GM12878 (cell line): ENCODE measurements at regions not wholly inside any gene's neighbourhood (a gene's known extent, or its start where the extent isn't known, plus 50 kb on each side); places are given as distances from the start of the nearest gene placed in this dataset.

ENCODE experiments used
- ATAC-seq: fragments of 200-7000 bp; cut with Tn5 transposase; 3 replicates; pipeline ENCODE4 v1.9.1; 2020; ENCODE audit warnings: mild to moderate bottlenecking, moderate library complexity
- BruUV-seq: library from RNA; stranded (reverse); fragments of 400-500 nt; replicated peaks from 2 replicates; lab custom pipeline; 2021; lab: Mats Ljungman, UMichigan
- CTCF ChIA-PET: fragments of 300-600 bp; sonication (Branson Sonifier 250); formaldehyde crosslinking; extraction: SDS; loops from one replicate; lab custom pipeline; 2021; ENCODE audit warnings: inconsistent platforms; lab: Yijun Ruan, JAX
- POLR2A ChIA-PET: fragments of 350-600 bp; formaldehyde crosslinking; extraction: SDS; loops from one replicate; lab custom pipeline; 2021; ENCODE audit warnings: inconsistent platforms; lab: Charles Lee
- RAD21 ChIA-PET: fragments of 300-600 bp; sonication (Branson Sonifier 250); formaldehyde crosslinking; loops from one replicate; lab custom pipeline; 2023; ENCODE audit warnings: antibody characterized with exemption; ENCODE audit not compliant: unreplicated experiment; lab: Charles Lee
- SMC1A ChIA-PET: fragments of 300-600 bp; sonication (Branson Sonifier 250); formaldehyde crosslinking; loops from one replicate; lab custom pipeline; 2023; ENCODE audit not compliant: unreplicated experiment, uncharacterized antibody; lab: Charles Lee
- DNase-seq: peaks from one replicate; pipeline ENCODE4 v3.0.0-alpha.2; 2011; ENCODE audit warnings: low read depth, low spot score
- FAIRE-seq: peaks from 3 replicates; lab custom pipeline; 2011; peaks lifted over from hg19 to GRCh38; lab: Jason Lieb, UNC
- H2AFZ ChIP-seq: 2 replicates; pipeline ENCODE4 v1.6.0; 2011; ENCODE audit warnings: low read depth, low read length, control low read depth; ENCODE audit not compliant: control insufficient read depth
- H3K27ac ChIP-seq: 2 replicates; pipeline ENCODE4 v1.5.1; 2011; ENCODE audit warnings: control low read depth; ENCODE audit not compliant: control insufficient read depth, insufficient read depth
- H3K27me3 ChIP-seq, 2 experiments: replicated peaks in 1 of 2; 2 replicates each; pipeline versions ENCODE4 v1.6.0 to v1.6.1; 2011; ENCODE audit warnings: low read length in 1 of 2; ENCODE audit not compliant: control insufficient read depth in 2 of 2, insufficient read depth in 2 of 2
- H3K36me3 ChIP-seq, 2 experiments: 2 replicates each; pipeline ENCODE4 v1.5.1; 2011; ENCODE audit warnings: low read length in 1 of 2; ENCODE audit not compliant: control insufficient read depth in 2 of 2, insufficient read depth in 2 of 2
- H3K4me1 ChIP-seq: 2 replicates; pipeline ENCODE4 v1.6.1; 2011; ENCODE audit warnings: mild to moderate bottlenecking, low read length, moderate library complexity, mixed read lengths; ENCODE audit not compliant: control insufficient read depth, insufficient read depth
- H3K4me2 ChIP-seq: 2 replicates; pipeline ENCODE4 v1.6.0; 2011; ENCODE audit warnings: control low read depth; ENCODE audit not compliant: control insufficient read depth, insufficient read depth
- H3K4me3 ChIP-seq: fragments of 200-600 bp; sonication (generic); 2 replicates; pipeline ENCODE4 v1.5.1; 2016
- H3K79me2 ChIP-seq: 2 replicates; pipeline ENCODE4 v1.6.0; 2011; ENCODE audit warnings: low read length; ENCODE audit not compliant: control insufficient read depth, insufficient read depth
- H3K9ac ChIP-seq: 2 replicates; pipeline ENCODE4 v1.8.0; 2011; ENCODE audit warnings: low read length, control low read depth, mixed read lengths; ENCODE audit not compliant: control insufficient read depth, insufficient read depth
- H3K9me3 ChIP-seq: replicated peaks from 3 replicates; pipeline ENCODE4 v1.5.1; 2011; ENCODE audit warnings: mild to moderate bottlenecking, low read length; ENCODE audit not compliant: control insufficient read depth, insufficient read depth
- H4K20me1 ChIP-seq: 2 replicates; pipeline ENCODE4 v1.6.0; 2011; ENCODE audit not compliant: control insufficient read depth, insufficient read depth
- BCL11A ChIP-seq: IDR thresholded peaks from 2 replicates; pipeline ENCODE4 v1.6.1; 2011; ENCODE audit warnings: low read depth, low read length
- CEBPB ChIP-seq, 2 experiments: fragments of 150-350 bp in 1 of 2; IDR thresholded peaks; 2 replicates each; pipeline ENCODE4 v1.6.1; 2012 to 2014; ENCODE audit warnings: low read depth in 2 of 2, low read length in 2 of 2, borderline replicate concordance in 1 of 2, inconsistent platforms in 1 of 2
- CHD2 ChIP-seq: IDR thresholded peaks from 2 replicates; pipeline ENCODE4 v1.6.1; 2011; ENCODE audit warnings: low read depth, low read length, improper control_type of control experiment, borderline replicate concordance
- NFIC ChIP-seq: IDR thresholded peaks from 2 replicates; pipeline ENCODE4 v1.6.1; 2012; ENCODE audit warnings: low read depth, mild to moderate bottlenecking, inconsistent platforms, low read length, moderate library complexity
- NRF1 ChIP-seq: conservative IDR thresholded peaks from 2 replicates; pipeline ENCODE4 v1.6.1; 2011; ENCODE audit warnings: mild to moderate bottlenecking, low read depth, low read length, improper control_type of control experiment
- RAD21 ChIP-seq: IDR thresholded peaks from 2 replicates; pipeline ENCODE4 v1.6.1; 2011; ENCODE audit warnings: mild to moderate bottlenecking, low read depth, low read length, moderate library complexity; ENCODE audit not compliant: insufficient read depth
- RELA ChIP-seq: fragments of 450-650 bp; IDR thresholded peaks from 2 replicates; pipeline ENCODE4 v1.8.0; 2014; ENCODE audit warnings: borderline replicate concordance; ENCODE audit not compliant: partially characterized antibody
- SP1 ChIP-seq: IDR thresholded peaks from one replicate; pipeline ENCODE4 v1.6.1; 2011; ENCODE audit warnings: low read depth, low read length
- SREBF2 ChIP-seq: IDR thresholded peaks from 2 replicates; pipeline ENCODE4 v1.6.1; 2012; ENCODE audit warnings: mild to moderate bottlenecking, low read length
- STAT1 ChIP-seq: fragments of 450-650 bp; conservative IDR thresholded peaks from 2 replicates; pipeline ENCODE4 v1.6.1; 2014; ENCODE audit warnings: antibody characterized with exemption, mild to moderate bottlenecking
- TCF12 ChIP-seq: IDR thresholded peaks from 2 replicates; pipeline ENCODE4 v1.6.1; 2011; ENCODE audit warnings: low read depth, mild to moderate bottlenecking, low read length
- ZBTB11 ChIP-seq: fragments of 450-650 bp; formaldehyde crosslinking; IDR thresholded peaks from 2 replicates; pipeline ENCODE4 v1.5.0; 2022; ENCODE audit warnings: mild to moderate bottlenecking, missing genetic modification characterization
- ZNF274 ChIP-seq: IDR thresholded peaks from one replicate; pipeline ENCODE4 v1.8.0; 2011; ENCODE audit not compliant: insufficient read length, insufficient read depth
- ZSCAN29 ChIP-seq: fragments of 450-650 bp; IDR thresholded peaks from 2 replicates; pipeline ENCODE4 v1.6.1; 2017; ENCODE audit warnings: mild to moderate bottlenecking, moderate library complexity
- WGBS: methylation state at CpG from one replicate; pipeline ENCODE4 v1.1.6; 2016; ENCODE audit warnings: low lambda C conversion rate; ENCODE audit not compliant: insufficient replicate concordance, insufficient coverage; ENCODE audit errors: missing lambda C conversion rate; 5-methylcytosine and 5-hydroxymethylcytosine counted together
- in situ Hi-C: fragments of 300-500 bp; cut with MboI; formaldehyde crosslinking; loops from 9 replicates; pipeline ENCODE4 v1.14.3; 2018; ENCODE audit warnings: mixed read lengths
- intact Hi-C: fragments of 100-400 bp; cut with micrococcal nuclease; formaldehyde crosslinking; loops from one replicate; pipeline ENCODE4 v1.14.2; 2022; ENCODE audit not compliant: unreplicated experiment

- BruUV-seq = no TSS peak
- H3K27ac ChIP-seq = no peak overlapping the region
- ChIA-PET SMC1A (no interaction called here), POLR2A (interaction anchor here (1.1 kb wide), 1 partner anchor 35 kb away, joined by 3 read pairs; no protein-coding TSS in a partner anchor), RAD21 (no interaction called here), CTCF (no interaction called here)
- TF ChIP-seq ZNF274 = no peak
- TF ChIP-seq CHD2 = no peak
- TF ChIP-seq SP1 = no peak
- TF ChIP-seq NRF1 = no peak
- no peak for TF ChIP-seq ZSCAN29
- TF ChIP-seq BCL11A = no peak
- no peak for TF ChIP-seq NFIC
- intact Hi-C loops (no loop called here), in situ Hi-C loops (no loop called here)
- no peak for DNase-seq
- no peak overlapping the region for H3K9ac ChIP-seq
- H3K4me1 ChIP-seq = no peaks in the 10 kb centered on the region
- no peak overlapping the region for H3K4me3 ChIP-seq
- no peak for FAIRE-seq
- H2AFZ ChIP-seq = no peak overlapping the region
- no peak overlapping the region for H3K4me2 ChIP-seq
- ATAC-seq = no peak
- H3K36me3 ChIP-seq = no peaks in the 10 kb centered on the region
- H4K20me1 ChIP-seq = no peaks in the 10 kb centered on the region
- 20% methylated on average over 4 of the region's 4 CpGs for WGBS
- no peaks in the 10 kb centered on the region for H3K27me3 ChIP-seq
- H3K79me2 ChIP-seq = no peaks in the 10 kb centered on the region
- H3K9me3 ChIP-seq = no peaks in the 10 kb centered on the region
These were observed 172.4 kb downstream of the CYLC2 start for GRCh38 chr9:103167530-103167929.

- DNase-seq (no peak), FAIRE-seq (no peak), ATAC-seq (no peak)
- ChIA-PET RAD21 (no interaction called here), POLR2A (interaction anchor here (1.1 kb wide), 1 partner anchor 36 kb away, joined by 3 read pairs; no protein-coding TSS in a partner anchor), SMC1A (no interaction called here), CTCF (no interaction called here)
- no peak overlapping the region for H3K27ac ChIP-seq
- H3K4me1 ChIP-seq = no peaks in the 10 kb centered on the region
- H2AFZ ChIP-seq = no peak overlapping the region
- no peak overlapping the region for H3K9ac ChIP-seq
- intact Hi-C loops (no loop called here), in situ Hi-C loops (no loop called here)
- no peaks in the 10 kb centered on the region for H3K79me2 ChIP-seq
- no peaks in the 10 kb centered on the region for H3K9me3 ChIP-seq
- WGBS = 0% methylated on average over 1 of the region's 1 CpG
- H3K27me3 ChIP-seq = no peaks in the 10 kb centered on the region
- no peaks in the 10 kb centered on the region for H3K36me3 ChIP-seq
- TF ChIP-seq RELA (no peak), CEBPB (IDR thresholded peaks at IDR 0.05; ENCODE audit: borderline replicate concordance in 1 of 2, low read depth in 2 of 2, low read length in 2 of 2) (no peak), ZBTB11 (CRISPR knock-in tag) (no peak), RAD21 (0 out of 2 replicates have a peak, but pooled peaks have one; percentile 7), SREBF2 (no peak), TCF12 (no peak), STAT1 (no peak)
- no peaks in the 10 kb centered on the region for H4K20me1 ChIP-seq
- BruUV-seq = no TSS peak
- H3K4me2 ChIP-seq = no peak overlapping the region
- no peak overlapping the region for H3K4me3 ChIP-seq
These were observed 173.1 kb downstream of the CYLC2 start for GRCh38 chr9:103168254-103168653.
